ENCODE measurements at regions not wholly inside any gene's neighbourhood (a gene's known extent, or its start where the extent isn't known, plus 50 kb on each side); places are given as distances from the start of the nearest gene placed in this dataset.

DNA sequence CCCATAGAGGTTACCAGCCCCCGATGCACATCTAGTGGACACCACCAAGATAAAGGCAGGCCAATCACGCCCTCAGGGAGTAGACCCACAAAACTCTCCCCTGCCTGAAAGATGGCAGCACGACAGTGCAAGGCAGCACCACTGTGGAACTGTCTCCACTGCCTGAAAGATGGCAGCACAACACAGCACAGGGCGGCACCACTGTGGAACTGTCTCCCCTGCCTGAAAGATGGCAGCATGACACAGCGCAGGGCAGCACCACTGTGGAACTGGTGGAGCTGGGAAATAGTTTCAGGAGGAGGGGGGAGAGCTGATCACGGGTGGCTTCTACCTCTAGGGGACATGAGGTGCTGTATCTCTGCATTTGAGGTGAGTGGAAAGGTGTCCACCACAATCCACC, 340.4 kb upstream of the FRG1 start:
- TF ChIP-seq, protein P1, sequence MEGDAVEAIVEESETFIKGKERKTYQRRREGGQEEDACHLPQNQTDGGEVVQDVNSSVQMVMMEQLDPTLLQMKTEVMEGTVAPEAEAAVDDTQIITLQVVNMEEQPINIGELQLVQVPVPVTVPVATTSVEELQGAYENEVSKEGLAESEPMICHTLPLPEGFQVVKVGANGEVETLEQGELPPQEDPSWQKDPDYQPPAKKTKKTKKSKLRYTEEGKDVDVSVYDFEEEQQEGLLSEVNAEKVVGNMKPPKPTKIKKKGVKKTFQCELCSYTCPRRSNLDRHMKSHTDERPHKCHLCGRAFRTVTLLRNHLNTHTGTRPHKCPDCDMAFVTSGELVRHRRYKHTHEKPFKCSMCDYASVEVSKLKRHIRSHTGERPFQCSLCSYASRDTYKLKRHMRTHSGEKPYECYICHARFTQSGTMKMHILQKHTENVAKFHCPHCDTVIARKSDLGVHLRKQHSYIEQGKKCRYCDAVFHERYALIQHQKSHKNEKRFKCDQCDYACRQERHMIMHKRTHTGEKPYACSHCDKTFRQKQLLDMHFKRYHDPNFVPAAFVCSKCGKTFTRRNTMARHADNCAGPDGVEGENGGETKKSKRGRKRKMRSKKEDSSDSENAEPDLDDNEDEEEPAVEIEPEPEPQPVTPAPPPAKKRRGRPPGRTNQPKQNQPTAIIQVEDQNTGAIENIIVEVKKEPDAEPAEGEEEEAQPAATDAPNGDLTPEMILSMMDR (IDR thresholded peaks at IDR 0.05): no peak
- no peak for TF ChIP-seq POLR2AphosphoS5 (IDR thresholded peaks at IDR 0.05; ENCODE audit: low read depth, low read length)
- TF ChIP-seq REST (IDR thresholded peaks at IDR 0.05; ENCODE audit: insufficient read depth in 1 of 2, low read depth in 2 of 2, low read length in 1 of 2): no peak
- TF ChIP-seq SIN3A (IDR thresholded peaks at IDR 0.05; ENCODE audit: borderline replicate concordance, insufficient read depth, low read depth, low read length): no peak
